GM21367 (cell line): ENCODE measurements at regions not wholly inside any gene's neighbourhood (a gene's known extent, or its start where the extent isn't known, plus 50 kb on each side); places are given as distances from the start of the nearest gene placed in this dataset.
"Not testable (repeated sequence)": the region's sequence is repeated elsewhere in the genome, so short reads cannot be mapped to it uniquely, and the experiment has no call there.

Experiments
- ATAC-seq: cut with Tn5 transposase; IDR thresholded peaks from one replicate; pipeline ENCODE4 v1.9.1; 2021; ENCODE audit not compliant: unreplicated experiment

GRCh38 chr12:17564630-17565029, 525.4 kb downstream of the RERGL start:
- ATAC-seq: not testable (repeated sequence)

- ATAC-seq: no peak
Measured at GRCh38 chr12:17550011-17550410, 540.0 kb downstream of the RERGL start.

GRCh38 chr12:17540921-17541320, 549.1 kb downstream of the RERGL start:
- no peak for ATAC-seq

GRCh38 chr12:17528394-17528793, 561.6 kb downstream of the RERGL start:
- ATAC-seq: no peak

GRCh38 chr12:17527021-17527420, 563.0 kb downstream of the RERGL start:
- no peak for ATAC-seq

- ATAC-seq: no peak
Measured at GRCh38 chr12:17511369-17511768, 578.6 kb downstream of the RERGL start.

- no peak for ATAC-seq
Measured at GRCh38 chr12:17507336-17507735, 582.7 kb downstream of the RERGL start.

- ATAC-seq: no peak
Measured at GRCh38 chr12:17503742-17504141, 586.3 kb downstream of the RERGL start.

- ATAC-seq: no peak
Measured at GRCh38 chr12:17489452-17489851, 600.5 kb downstream of the RERGL start.

GRCh38 chr12:17478908-17479673, 610.9 kb downstream of the RERGL start:
- ATAC-seq: no peak

- no peak for ATAC-seq
Measured at GRCh38 chr12:17470460-17470859, 619.5 kb downstream of the RERGL start.

- ATAC-seq: no peak
Measured at GRCh38 chr12:17459214-17459613, 630.8 kb downstream of the RERGL start.

GRCh38 chr12:17456486-17456885, 633.5 kb downstream of the RERGL start:
- ATAC-seq: no peak

GRCh38 chr12:17438141-17438540, 651.9 kb downstream of the RERGL start:
- no peak for ATAC-seq

GRCh38 chr12:17416748-17417147, 673.2 kb downstream of the RERGL start:
- no peak for ATAC-seq

GRCh38 chr12:17414596-17414995, 675.4 kb downstream of the RERGL start:
- no peak for ATAC-seq

GRCh38 chr12:17411662-17412061, 678.3 kb downstream of the RERGL start:
- ATAC-seq: no peak

GRCh38 chr12:17388679-17389078, 701.3 kb downstream of the RERGL start:
- ATAC-seq: no peak

- ATAC-seq: no peak
Measured at GRCh38 chr12:17383321-17383720, 706.7 kb downstream of the RERGL start.

- ATAC-seq: no peak
Measured at GRCh38 chr12:17381211-17381610, 708.8 kb downstream of the RERGL start.

- ATAC-seq: no peak
Measured at GRCh38 chr12:17372508-17372907, 717.5 kb downstream of the RERGL start.

- ATAC-seq: no peak
Measured at GRCh38 chr12:17371491-17372215, 718.3 kb downstream of the RERGL start.
